PC-9 (cell line): ENCODE measurements at regions not wholly inside any gene's neighbourhood (a gene's known extent, or its start where the extent isn't known, plus 50 kb on each side); places are given as distances from the start of the nearest gene placed in this dataset.

Experiments used
- BruUV-seq: library from RNA; stranded (reverse); fragments of 400-500 nt; replicated peaks from 2 replicates; lab custom pipeline; 2021; lab: Mats Ljungman, UMichigan
- CTCF ChIA-PET: fragments of 300-600 bp; sonication (Branson Sonifier 250); formaldehyde crosslinking; loops from one replicate; lab custom pipeline; 2022; ENCODE audit warnings: antibody characterized with exemption; lab: Charles Lee
- POLR2A ChIA-PET: fragments of 300-600 bp; sonication (Branson Sonifier 250); formaldehyde crosslinking; loops from one replicate; lab custom pipeline; 2022; ENCODE audit warnings: antibody characterized with exemption; ENCODE audit not compliant: unreplicated experiment; lab: Charles Lee
- DNase-seq, 2 experiments: peaks; one replicate each; pipeline versions ENCODE4 v3.0.0 to v3.0.0-alpha.2; 2015 to 2022; ENCODE audit warnings: mixed read lengths in 1 of 2
- H2AFZ ChIP-seq: fragments of 200-600 bp; sonication (generic); 2 replicates; pipeline ENCODE4 v1.8.1; 2017; ENCODE audit warnings: antibody characterized with exemption
- H3F3A ChIP-seq: fragments of 200-600 bp; sonication (generic); 2 replicates; pipeline ENCODE4 v1.8.1; 2017; ENCODE audit warnings: antibody characterized with exemption, mild to moderate bottlenecking, low read depth; ENCODE audit not compliant: insufficient read depth
- H3K27ac ChIP-seq: fragments of 200-600 bp; sonication (generic); 2 replicates; pipeline ENCODE4 v1.6.1; 2016; ENCODE audit warnings: mixed run types
- H3K27me3 ChIP-seq: fragments of 200-600 bp; sonication (generic); 2 replicates; pipeline ENCODE4 v1.6.1; 2016; ENCODE audit warnings: low read depth, mixed run types; ENCODE audit not compliant: insufficient read depth
- H3K36me3 ChIP-seq: fragments of 200-600 bp; sonication (generic); 2 replicates; pipeline ENCODE4 v1.6.1; 2016; ENCODE audit warnings: low read depth, mixed run types
- H3K4me1 ChIP-seq: fragments of 200-600 bp; sonication (generic); replicated peaks from 2 replicates; pipeline ENCODE4 v1.6.1; 2016; ENCODE audit warnings: mixed run types; ENCODE audit not compliant: insufficient read depth
- H3K4me2 ChIP-seq: fragments of 200-600 bp; sonication (generic); 2 replicates; pipeline ENCODE4 v1.6.1; 2017; ENCODE audit warnings: mixed run types
- H3K4me3 ChIP-seq: fragments of 200-600 bp; sonication (generic); 2 replicates; pipeline ENCODE4 v1.6.1; 2016; ENCODE audit warnings: mixed run types
- H3K79me2 ChIP-seq: fragments of 200-600 bp; sonication (generic); 2 replicates; pipeline ENCODE4 v1.6.1; 2017; ENCODE audit warnings: low read depth, mixed run types
- H3K9me2 ChIP-seq: fragments of 200-600 bp; sonication (generic); 2 replicates; pipeline ENCODE4 v1.8.1; 2017; ENCODE audit warnings: mild to moderate bottlenecking; ENCODE audit not compliant: insufficient read depth
- H3K9me3 ChIP-seq: fragments of 200-600 bp; sonication (generic); 2 replicates; pipeline ENCODE4 v1.8.1; 2016; ENCODE audit warnings: low read depth; ENCODE audit not compliant: insufficient read depth
- H4K20me1 ChIP-seq: fragments of 200-600 bp; sonication (generic); 2 replicates; pipeline ENCODE4 v1.8.1; 2017; ENCODE audit not compliant: insufficient read depth
- CTCF ChIP-seq: fragments of 200-600 bp; sonication (generic); conservative IDR thresholded peaks from 2 replicates; pipeline ENCODE4 v1.6.1; 2017; ENCODE audit warnings: mixed run types, antibody characterized with exemption, mild to moderate bottlenecking, moderate library complexity
- EZH2 ChIP-seq: fragments of 200-600 bp; sonication (generic); IDR thresholded peaks from 2 replicates; pipeline ENCODE4 v1.8.0; 2017; ENCODE audit warnings: antibody characterized with exemption, low read depth
- intact Hi-C: fragments of 100-400 bp; cut with micrococcal nuclease; formaldehyde crosslinking; loops from one replicate; pipeline ENCODE4 v1.10.0; 2022; ENCODE audit not compliant: unreplicated experiment

DNA sequence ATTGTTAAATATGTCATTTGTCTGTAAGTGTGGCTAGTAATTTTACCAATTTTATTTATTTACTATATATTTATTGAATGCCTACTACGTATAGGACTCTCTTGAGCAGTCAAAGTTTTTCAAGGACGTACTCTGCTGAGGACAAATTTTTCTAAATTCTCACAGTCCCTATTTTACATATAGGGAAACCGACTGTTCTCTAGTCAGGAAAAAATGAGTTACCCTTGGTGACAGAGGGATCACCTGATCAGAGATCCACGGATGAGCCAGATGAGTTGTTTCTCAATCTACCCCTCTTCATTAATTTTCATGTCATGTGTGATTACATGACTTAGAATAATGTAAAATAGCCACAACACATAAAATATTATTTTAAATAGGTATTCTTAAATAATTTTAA is 96.2 kb upstream of the SLC38A2 start:
- H3K4me2 ChIP-seq = no peak overlapping the region
- intact Hi-C loops = no loop called here
- H3K4me1 ChIP-seq = peaks cover 52% of the 10 kb centered on the region
- peaks cover 10% of the 10 kb centered on the region for H3K36me3 ChIP-seq
- CTCF ChIA-PET = no interaction called here
- H3K27me3 ChIP-seq = no peaks in the 10 kb centered on the region
- no peak overlapping the region for H2AFZ ChIP-seq
- no peaks in the 10 kb centered on the region for H3K9me2 ChIP-seq
- no peak for DNase-seq
- POLR2A ChIA-PET = interaction anchor here (0.6 kb wide), 1 partner anchor 83 kb away, joined by 5 read pairs; no protein-coding TSS in a partner anchor
- no TSS peak for BruUV-seq
- H3K4me3 ChIP-seq = no peak overlapping the region
- no peaks in the 10 kb centered on the region for H4K20me1 ChIP-seq
- H3K79me2 ChIP-seq = no peaks in the 10 kb centered on the region
- TF ChIP-seq EZH2 = no peak
- no peak for TF ChIP-seq CTCF
- H3K9me3 ChIP-seq = peaks cover 14% of the 10 kb centered on the region
- H3F3A ChIP-seq = peaks cover 23% of the 10 kb centered on the region
- H3K27ac ChIP-seq = peak overlapping the region; percentile 37

DNA sequence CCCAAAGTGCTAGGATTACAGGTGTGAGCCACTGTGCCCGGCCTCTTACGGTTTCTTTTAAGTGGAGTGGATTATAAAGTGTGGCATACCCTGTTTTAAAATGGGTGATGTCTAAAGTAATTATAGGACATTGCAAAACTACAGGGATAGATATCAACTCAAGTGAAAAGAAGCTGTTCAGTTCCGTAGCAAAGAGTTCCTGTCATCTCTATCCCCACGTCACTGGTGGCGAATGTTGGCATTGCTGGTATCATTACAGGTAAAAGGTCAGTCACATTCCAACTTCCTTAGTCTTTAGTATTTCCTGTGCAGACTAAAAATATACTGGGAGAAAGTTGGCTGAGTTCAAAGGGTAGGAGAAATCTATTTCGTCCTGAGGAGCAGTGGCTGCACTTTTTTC is 95.6 kb upstream of the SLC38A2 start:
- peak in 1 of 2 experiments; percentile 61 for DNase-seq
- Histone ChIP-seq H3K79me2 (no peaks in the 10 kb centered on the region), H2AFZ (no peak overlapping the region), H3K36me3 (peaks cover 10% of the 10 kb centered on the region), H4K20me1 (no peaks in the 10 kb centered on the region), H3K4me2 (no peak overlapping the region), H3K27me3 (no peaks in the 10 kb centered on the region), H3K9me3 (peaks cover 17% of the 10 kb centered on the region), H3K4me1 (peaks cover 46% of the 10 kb centered on the region), H3K4me3 (peak overlapping the region; percentile 23; the same call in 1 of the 2 replicates), H3K27ac (peak overlapping the region; percentile 37; the same call in 1 of the 2 replicates), H3F3A (peaks cover 18% of the 10 kb centered on the region), H3K9me2 (no peaks in the 10 kb centered on the region)
- no TSS peak for BruUV-seq
- ChIA-PET CTCF (no interaction called here), POLR2A (interaction anchor here (0.6 kb wide), 1 partner anchor 82 kb away, joined by 5 read pairs; no protein-coding TSS in a partner anchor)
- intact Hi-C loops = no loop called here
- TF ChIP-seq CTCF = no peak
- TF ChIP-seq EZH2 = no peak

GRCh38 chr12:46465307-46465706 is 92.7 kb upstream of the SLC38A2 start:
- H3K36me3 ChIP-seq = peaks cover 10% of the 10 kb centered on the region
- no peak for DNase-seq
- no peaks in the 10 kb centered on the region for H3K79me2 ChIP-seq
- H3K27me3 ChIP-seq = no peaks in the 10 kb centered on the region
- intact Hi-C loops = no loop called here
- CTCF ChIA-PET = no interaction called here
- H2AFZ ChIP-seq = no peak overlapping the region
- H3K9me3 ChIP-seq = peaks cover 17% of the 10 kb centered on the region
- no peak overlapping the region for H3K27ac ChIP-seq
- peaks cover 7% of the 10 kb centered on the region; the same call in 1 of the 2 replicates for H3F3A ChIP-seq
- H3K9me2 ChIP-seq = no peaks in the 10 kb centered on the region
- H3K4me2 ChIP-seq = no peak overlapping the region
- no peak overlapping the region for H3K4me3 ChIP-seq
- no peak for TF ChIP-seq CTCF
- TF ChIP-seq EZH2 = no peak
- H4K20me1 ChIP-seq = no peaks in the 10 kb centered on the region
- no TSS peak for BruUV-seq
- POLR2A ChIA-PET = no interaction called here
- H3K4me1 ChIP-seq = peaks cover 19% of the 10 kb centered on the region
